GM12878 (cell line): ENCODE measurements at regions not wholly inside any gene's neighbourhood (a gene's known extent, or its start where the extent isn't known, plus 50 kb on each side); places are given as distances from the start of the nearest gene placed in this dataset.

Experiments used
- ATAC-seq: fragments of 200-7000 bp; cut with Tn5 transposase; 3 replicates; pipeline ENCODE4 v1.9.1; 2020; ENCODE audit warnings: mild to moderate bottlenecking, moderate library complexity
- BruUV-seq: library from RNA; stranded (reverse); fragments of 400-500 nt; replicated peaks from 2 replicates; lab custom pipeline; 2021; lab: Mats Ljungman, UMichigan
- CTCF ChIA-PET: fragments of 300-600 bp; sonication (Branson Sonifier 250); formaldehyde crosslinking; extraction: SDS; loops from one replicate; lab custom pipeline; 2021; ENCODE audit warnings: inconsistent platforms; lab: Yijun Ruan, JAX
- POLR2A ChIA-PET: fragments of 350-600 bp; formaldehyde crosslinking; extraction: SDS; loops from one replicate; lab custom pipeline; 2021; ENCODE audit warnings: inconsistent platforms; lab: Charles Lee
- RAD21 ChIA-PET: fragments of 300-600 bp; sonication (Branson Sonifier 250); formaldehyde crosslinking; loops from one replicate; lab custom pipeline; 2023; ENCODE audit warnings: antibody characterized with exemption; ENCODE audit not compliant: unreplicated experiment; lab: Charles Lee
- SMC1A ChIA-PET: fragments of 300-600 bp; sonication (Branson Sonifier 250); formaldehyde crosslinking; loops from one replicate; lab custom pipeline; 2023; ENCODE audit not compliant: unreplicated experiment, uncharacterized antibody; lab: Charles Lee
- DNase-seq: peaks from one replicate; pipeline ENCODE4 v3.0.0-alpha.2; 2011; ENCODE audit warnings: low read depth, low spot score
- FAIRE-seq: peaks from 3 replicates; lab custom pipeline; 2011; peaks lifted over from hg19 to GRCh38; lab: Jason Lieb, UNC
- H2AFZ ChIP-seq: 2 replicates; pipeline ENCODE4 v1.6.0; 2011; ENCODE audit warnings: low read depth, low read length, control low read depth; ENCODE audit not compliant: control insufficient read depth
- H3K27ac ChIP-seq: 2 replicates; pipeline ENCODE4 v1.5.1; 2011; ENCODE audit warnings: control low read depth; ENCODE audit not compliant: control insufficient read depth, insufficient read depth
- H3K27me3 ChIP-seq, 2 experiments: replicated peaks in 1 of 2; 2 replicates each; pipeline versions ENCODE4 v1.6.0 to v1.6.1; 2011; ENCODE audit warnings: low read length in 1 of 2; ENCODE audit not compliant: control insufficient read depth in 2 of 2, insufficient read depth in 2 of 2
- H3K36me3 ChIP-seq, 2 experiments: 2 replicates each; pipeline ENCODE4 v1.5.1; 2011; ENCODE audit warnings: low read length in 1 of 2; ENCODE audit not compliant: control insufficient read depth in 2 of 2, insufficient read depth in 2 of 2
- H3K4me1 ChIP-seq: 2 replicates; pipeline ENCODE4 v1.6.1; 2011; ENCODE audit warnings: mild to moderate bottlenecking, low read length, moderate library complexity, mixed read lengths; ENCODE audit not compliant: control insufficient read depth, insufficient read depth
- H3K4me2 ChIP-seq: 2 replicates; pipeline ENCODE4 v1.6.0; 2011; ENCODE audit warnings: control low read depth; ENCODE audit not compliant: control insufficient read depth, insufficient read depth
- H3K4me3 ChIP-seq: fragments of 200-600 bp; sonication (generic); 2 replicates; pipeline ENCODE4 v1.5.1; 2016
- H3K79me2 ChIP-seq: 2 replicates; pipeline ENCODE4 v1.6.0; 2011; ENCODE audit warnings: low read length; ENCODE audit not compliant: control insufficient read depth, insufficient read depth
- H3K9ac ChIP-seq: 2 replicates; pipeline ENCODE4 v1.8.0; 2011; ENCODE audit warnings: low read length, control low read depth, mixed read lengths; ENCODE audit not compliant: control insufficient read depth, insufficient read depth
- H3K9me3 ChIP-seq: replicated peaks from 3 replicates; pipeline ENCODE4 v1.5.1; 2011; ENCODE audit warnings: mild to moderate bottlenecking, low read length; ENCODE audit not compliant: control insufficient read depth, insufficient read depth
- H4K20me1 ChIP-seq: 2 replicates; pipeline ENCODE4 v1.6.0; 2011; ENCODE audit not compliant: control insufficient read depth, insufficient read depth
- CHD1 ChIP-seq: IDR thresholded peaks from 2 replicates; pipeline ENCODE4 v1.6.1; 2012; ENCODE audit warnings: low read depth, low read length, improper control_type of control experiment
- ETV6 ChIP-seq, 2 experiments: fragments of 450-650 bp in 1 of 2; IDR thresholded peaks in 1 of 2; conservative IDR thresholded peaks in 1 of 2; 2 replicates each; pipeline ENCODE4 v1.6.1; 2014; ENCODE audit warnings: antibody characterized with exemption in 1 of 2, borderline replicate concordance in 1 of 2, low read depth in 1 of 2, mild to moderate bottlenecking in 1 of 2, moderate library complexity in 1 of 2
- FOXK2 ChIP-seq: fragments of 450-650 bp; IDR thresholded peaks from 2 replicates; pipeline ENCODE4 v1.6.1; 2017; ENCODE audit warnings: mild to moderate bottlenecking, moderate library complexity
- GATAD2B ChIP-seq: fragments of 450-650 bp; conservative IDR thresholded peaks from 2 replicates; pipeline ENCODE4 v1.6.1; 2017; ENCODE audit warnings: low read depth, mild to moderate bottlenecking, moderate library complexity
- HDGF ChIP-seq: fragments of 450-650 bp; IDR thresholded peaks from 2 replicates; pipeline ENCODE4 v1.6.1; 2016; ENCODE audit warnings: antibody characterized with exemption
- NFYA ChIP-seq: IDR thresholded peaks from 2 replicates; pipeline ENCODE4 v1.6.1; 2011; ENCODE audit warnings: low read depth, mild to moderate bottlenecking, low read length, improper control_type of control experiment, borderline replicate concordance
- POLR2AphosphoS2 ChIP-seq: IDR thresholded peaks from 2 replicates; pipeline ENCODE4 v1.6.1; 2011; ENCODE audit warnings: low read depth, mild to moderate bottlenecking, low read length, improper control_type of control experiment, moderate library complexity
- SIX5 ChIP-seq: IDR thresholded peaks from 2 replicates; pipeline ENCODE4 v1.6.1; 2011; ENCODE audit warnings: mild to moderate bottlenecking, low read depth, low read length, moderate library complexity; ENCODE audit not compliant: severe bottlenecking
- SP1 ChIP-seq: IDR thresholded peaks from one replicate; pipeline ENCODE4 v1.6.1; 2011; ENCODE audit warnings: low read depth, low read length
- STAT1 ChIP-seq: fragments of 450-650 bp; conservative IDR thresholded peaks from 2 replicates; pipeline ENCODE4 v1.6.1; 2014; ENCODE audit warnings: antibody characterized with exemption, mild to moderate bottlenecking
- SUPT20H ChIP-seq: IDR thresholded peaks from 2 replicates; pipeline ENCODE4 v1.6.1; 2011; ENCODE audit warnings: low read depth, mild to moderate bottlenecking, low read length, moderate library complexity, borderline replicate concordance; ENCODE audit not compliant: control insufficient read depth
- TBL1XR1 ChIP-seq: IDR thresholded peaks from 2 replicates; pipeline ENCODE4 v1.6.1; 2012; ENCODE audit warnings: low read depth, low read length, improper control_type of control experiment
- TCF12 ChIP-seq: IDR thresholded peaks from 2 replicates; pipeline ENCODE4 v1.6.1; 2011; ENCODE audit warnings: low read depth, mild to moderate bottlenecking, low read length
- YY1 ChIP-seq: IDR thresholded peaks from 2 replicates; pipeline ENCODE4 v1.6.1; 2011; ENCODE audit warnings: low read depth, mild to moderate bottlenecking, low read length
- ZNF622 ChIP-seq: fragments of 450-650 bp; IDR thresholded peaks from 2 replicates; pipeline ENCODE4 v1.6.1; 2017; ENCODE audit warnings: mild to moderate bottlenecking, inconsistent platforms
- WGBS: methylation state at CpG from one replicate; pipeline ENCODE4 v1.1.6; 2016; ENCODE audit warnings: low lambda C conversion rate; ENCODE audit not compliant: insufficient replicate concordance, insufficient coverage; ENCODE audit errors: missing lambda C conversion rate; 5-methylcytosine and 5-hydroxymethylcytosine counted together
- in situ Hi-C: fragments of 300-500 bp; cut with MboI; formaldehyde crosslinking; loops from 9 replicates; pipeline ENCODE4 v1.14.3; 2018; ENCODE audit warnings: mixed read lengths
- intact Hi-C: fragments of 100-400 bp; cut with micrococcal nuclease; formaldehyde crosslinking; loops from one replicate; pipeline ENCODE4 v1.14.2; 2022; ENCODE audit not compliant: unreplicated experiment
- TF ChIP-seq, protein P1 (sequence below): IDR thresholded peaks from 2 replicates; pipeline ENCODE4 v1.6.1; 2011; ENCODE audit warnings: borderline replicate concordance, low read depth, mild to moderate bottlenecking, moderate library complexity, low read length; ENCODE audit not compliant: insufficient read depth, poor library complexity, severe bottlenecking

DNA sequence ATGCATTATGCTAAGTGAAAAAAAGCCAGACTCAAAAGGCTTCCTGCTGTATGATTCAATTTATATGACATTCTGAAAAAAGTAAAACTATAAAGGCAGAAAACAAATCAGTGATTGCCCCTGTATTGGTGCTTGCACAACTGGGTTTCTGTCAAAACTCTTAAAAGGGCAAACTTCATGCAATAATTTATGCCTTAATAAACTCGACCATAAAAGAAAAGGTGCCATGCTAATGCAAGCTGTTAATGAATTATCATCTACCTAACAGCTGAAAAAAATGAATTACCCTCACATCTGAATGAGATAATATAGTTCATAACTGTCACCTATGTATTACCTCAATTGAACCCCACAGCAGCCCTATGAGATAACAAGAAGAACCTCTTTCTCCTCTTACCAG is 120.8 kb upstream of the ATP1A1 start:
- DNase-seq (no peak), ATAC-seq (no peak)
- SMC1A ChIA-PET: interaction anchor here (1.1 to 1.6 kb wide), 2 partner anchors 9 to 145 kb away, joined by 3 read pairs; no protein-coding TSS in a partner anchor
- H4K20me1 ChIP-seq: no peaks in the 10 kb centered on the region
- H3K27ac ChIP-seq: no peak overlapping the region
- H3K4me1 ChIP-seq: peaks cover 6% of the 10 kb centered on the region
- no peak overlapping the region for H3K9ac ChIP-seq
- intact Hi-C loops: no loop called here
- no peak overlapping the region for H3K4me2 ChIP-seq
- RAD21 ChIA-PET: interaction anchor here (1.3 kb wide), 1 partner anchor 19 kb away, joined by 3 read pairs; no protein-coding TSS in a partner anchor
- in situ Hi-C loops: no loop called here
- H3K36me3 ChIP-seq: no peaks in the 10 kb centered on the region
- no TSS peak for BruUV-seq
- no peaks in the 10 kb centered on the region for H3K79me2 ChIP-seq
- no peak overlapping the region for H2AFZ ChIP-seq
- POLR2A ChIA-PET: interaction anchor here (0.6 kb wide), 1 partner anchor 53 kb away, joined by 3 read pairs; no protein-coding TSS in a partner anchor
- TF ChIP-seq TBL1XR1 (no peak), SUPT20H (no peak), POLR2AphosphoS2 (no peak), STAT1 (no peak), GATAD2B (no peak), NFYA (no peak), SP1 (no peak), HDGF (no peak), ZNF622 (no peak), SIX5 (no peak), CHD1 (no peak), YY1 (no peak), TCF12 (no peak), FOXK2 (no peak), ETV6 (conservative IDR thresholded peaks at IDR 0.05 in 1 of 2, IDR thresholded peaks at IDR 0.05 in 1 of 2; ENCODE audit: borderline replicate concordance in 1 of 2, low read depth in 1 of 2) (no peak)
- TF ChIP-seq, protein P1, sequence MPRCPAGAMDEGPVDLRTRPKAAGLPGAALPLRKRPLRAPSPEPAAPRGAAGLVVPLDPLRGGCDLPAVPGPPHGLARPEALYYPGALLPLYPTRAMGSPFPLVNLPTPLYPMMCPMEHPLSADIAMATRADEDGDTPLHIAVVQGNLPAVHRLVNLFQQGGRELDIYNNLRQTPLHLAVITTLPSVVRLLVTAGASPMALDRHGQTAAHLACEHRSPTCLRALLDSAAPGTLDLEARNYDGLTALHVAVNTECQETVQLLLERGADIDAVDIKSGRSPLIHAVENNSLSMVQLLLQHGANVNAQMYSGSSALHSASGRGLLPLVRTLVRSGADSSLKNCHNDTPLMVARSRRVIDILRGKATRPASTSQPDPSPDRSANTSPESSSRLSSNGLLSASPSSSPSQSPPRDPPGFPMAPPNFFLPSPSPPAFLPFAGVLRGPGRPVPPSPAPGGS: no peak
- TF ChIP-seq, all 136 proteins: peak for 0
- Histone ChIP-seq H3K9me3 (no peaks in the 10 kb centered on the region), H3K4me3 (no peak overlapping the region), H3K27me3 (no peaks in the 10 kb centered on the region)
- CTCF ChIA-PET: no interaction called here
- WGBS: 0% methylated on average over 1 of the region's 1 CpG
- no peak for FAIRE-seq
